HFF-Myc (cell line): ENCODE measurements at regions not wholly inside any gene's neighbourhood (a gene's known extent, or its start where the extent isn't known, plus 50 kb on each side); places are given as distances from the start of the nearest gene placed in this dataset.
A peak's percentile ranks its signal among the peaks of the same experiment; 100 is the strongest.

Experiments
- DNase-seq: peaks from one replicate; pipeline ENCODE4 v3.0.0-alpha.2; 2011; ENCODE audit warnings: low read depth; ENCODE audit errors: extremely low read depth
- H3K4me3 ChIP-seq: replicated peaks from 2 replicates; pipeline ENCODE4 v1.5.1; 2011; ENCODE audit warnings: low read depth, mild to moderate bottlenecking, control low read depth, low read length
- TF ChIP-seq, protein P1 (sequence below): IDR thresholded peaks from 2 replicates; pipeline ENCODE4 v1.5.1; 2012; ENCODE audit warnings: mild to moderate bottlenecking, low read depth, low read length, control low read depth; ENCODE audit errors: missing control alignments

DNA sequence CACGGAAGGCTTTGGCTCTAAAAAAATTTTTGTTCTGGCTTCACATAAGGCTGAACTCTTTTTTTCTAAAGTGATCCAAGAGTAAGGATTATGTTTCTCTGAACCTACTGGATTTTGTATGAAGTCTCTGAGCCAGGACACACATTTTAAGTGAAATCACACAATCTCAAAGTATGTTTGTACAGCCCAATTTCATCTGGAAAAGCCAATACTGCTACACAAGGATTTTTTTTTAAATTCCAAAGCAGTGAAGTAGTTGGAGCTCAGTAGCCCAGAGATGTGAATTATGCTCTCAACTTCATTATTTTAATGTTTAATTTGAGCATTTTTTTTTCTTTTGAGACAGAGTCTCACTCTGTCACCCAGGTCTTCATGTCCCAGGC lies 243.9 kb downstream of the FAM43A start:
- H3K4me3 ChIP-seq: no peak overlapping the region
- DNase-seq: no peak
- TF ChIP-seq, protein P1, sequence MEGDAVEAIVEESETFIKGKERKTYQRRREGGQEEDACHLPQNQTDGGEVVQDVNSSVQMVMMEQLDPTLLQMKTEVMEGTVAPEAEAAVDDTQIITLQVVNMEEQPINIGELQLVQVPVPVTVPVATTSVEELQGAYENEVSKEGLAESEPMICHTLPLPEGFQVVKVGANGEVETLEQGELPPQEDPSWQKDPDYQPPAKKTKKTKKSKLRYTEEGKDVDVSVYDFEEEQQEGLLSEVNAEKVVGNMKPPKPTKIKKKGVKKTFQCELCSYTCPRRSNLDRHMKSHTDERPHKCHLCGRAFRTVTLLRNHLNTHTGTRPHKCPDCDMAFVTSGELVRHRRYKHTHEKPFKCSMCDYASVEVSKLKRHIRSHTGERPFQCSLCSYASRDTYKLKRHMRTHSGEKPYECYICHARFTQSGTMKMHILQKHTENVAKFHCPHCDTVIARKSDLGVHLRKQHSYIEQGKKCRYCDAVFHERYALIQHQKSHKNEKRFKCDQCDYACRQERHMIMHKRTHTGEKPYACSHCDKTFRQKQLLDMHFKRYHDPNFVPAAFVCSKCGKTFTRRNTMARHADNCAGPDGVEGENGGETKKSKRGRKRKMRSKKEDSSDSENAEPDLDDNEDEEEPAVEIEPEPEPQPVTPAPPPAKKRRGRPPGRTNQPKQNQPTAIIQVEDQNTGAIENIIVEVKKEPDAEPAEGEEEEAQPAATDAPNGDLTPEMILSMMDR: no peak

DNA sequence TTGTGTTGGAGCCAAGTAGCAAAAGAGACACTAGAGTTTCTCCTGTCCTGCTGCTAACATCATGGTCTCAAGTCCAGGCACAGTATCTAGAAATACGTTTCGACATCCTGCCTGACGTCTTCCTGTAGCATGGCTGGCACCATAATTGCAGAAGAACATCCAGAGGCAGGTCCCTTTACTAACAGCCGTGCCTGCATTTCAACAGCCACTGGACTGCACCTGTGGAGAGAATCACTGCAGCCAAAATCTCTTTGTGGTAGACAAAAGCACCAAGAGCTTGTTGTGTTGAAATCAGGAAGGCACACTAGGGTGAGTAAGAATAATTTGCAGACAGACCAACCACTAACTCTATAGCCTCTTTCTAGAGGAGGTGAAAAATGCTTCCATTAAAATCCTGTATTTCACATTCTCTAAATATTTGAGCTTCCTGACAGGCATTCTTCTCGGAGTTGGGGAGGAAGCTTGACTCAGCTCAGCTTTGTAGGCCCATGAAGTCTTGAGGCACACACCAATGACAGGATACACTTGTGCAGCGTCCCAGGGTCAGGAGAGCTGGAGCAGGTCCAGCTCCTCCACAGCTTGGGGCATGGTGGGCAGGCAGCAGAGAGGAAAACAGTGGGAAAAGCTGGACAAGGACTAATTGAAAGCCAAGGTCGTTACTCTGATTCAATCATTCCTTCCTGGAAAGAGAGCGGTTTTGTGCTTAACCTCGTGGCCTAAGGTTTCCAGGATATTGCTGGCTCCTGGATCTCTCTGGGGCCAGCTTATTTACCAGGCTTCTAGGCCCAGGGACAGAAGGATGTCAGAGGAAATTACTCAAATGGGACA lies 244.9 kb downstream of the FAM43A start:
- no peak overlapping the region for H3K4me3 ChIP-seq
- TF ChIP-seq, protein P1: no peak
- DNase-seq: peak; percentile 16

DNA sequence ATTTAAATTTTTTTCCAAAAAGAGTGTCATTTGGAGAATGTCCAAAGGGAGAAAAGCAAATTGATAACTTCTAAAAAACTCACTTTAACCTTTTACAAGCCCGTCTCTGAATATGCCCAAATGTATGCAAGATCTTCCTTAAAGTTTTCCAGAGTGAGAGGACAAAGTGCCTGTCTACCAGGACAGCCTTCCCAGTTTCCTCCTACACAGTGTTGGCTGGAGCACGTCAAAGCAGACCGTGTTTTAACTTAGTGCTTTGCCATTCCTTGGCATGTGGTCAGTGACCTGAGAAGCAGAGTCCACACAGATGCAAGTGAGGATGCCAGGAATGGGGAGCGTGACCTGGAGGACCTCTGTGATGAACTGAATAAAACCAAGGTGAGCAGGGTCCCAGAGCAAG lies 245.7 kb downstream of the FAM43A start:
- H3K4me3 ChIP-seq: no peak overlapping the region
- no peak for DNase-seq
- TF ChIP-seq, protein P1: no peak

DNA sequence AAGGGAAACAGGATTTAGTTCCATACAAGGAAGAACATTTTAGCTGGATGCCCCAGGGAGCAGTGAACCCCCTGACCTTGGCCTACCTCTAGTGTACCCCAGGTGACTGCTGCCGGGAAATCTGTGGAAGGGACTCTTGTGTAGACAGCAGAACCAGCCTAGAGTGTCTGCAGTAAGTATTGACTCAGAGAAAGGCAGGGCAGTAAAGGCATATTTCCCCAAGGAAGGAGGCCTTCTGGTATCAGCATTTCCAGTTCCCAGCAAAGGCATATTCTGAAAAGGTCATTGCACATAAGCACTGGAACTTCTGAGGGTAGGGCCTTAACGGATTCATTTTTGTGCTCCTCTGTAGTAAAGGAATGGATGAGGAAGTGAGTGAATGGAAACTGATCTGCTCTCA lies 246.2 kb downstream of the FAM43A start:
- no peak for DNase-seq
- TF ChIP-seq, protein P1: no peak
- no peak overlapping the region for H3K4me3 ChIP-seq

DNA sequence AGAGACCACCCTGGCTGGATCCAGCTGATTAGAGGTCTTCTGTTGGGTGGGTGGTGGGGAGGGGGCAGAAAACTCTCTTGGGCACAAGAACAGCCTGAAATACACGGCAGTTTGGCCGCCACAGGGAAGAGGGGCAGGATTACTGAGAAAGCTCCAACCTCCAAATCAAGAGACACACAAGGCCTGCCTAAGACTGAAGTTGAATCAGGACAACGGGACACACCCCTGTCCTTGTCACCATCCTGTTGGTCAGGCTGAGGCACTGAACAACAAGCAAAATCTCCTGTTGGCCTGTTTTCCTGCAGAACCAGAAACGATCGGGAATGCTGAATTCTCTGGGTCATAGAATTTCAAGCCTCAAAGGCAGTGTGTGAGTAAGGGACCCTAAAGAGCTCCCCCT lies 247.8 kb downstream of the FAM43A start:
- no peak for DNase-seq
- H3K4me3 ChIP-seq: no peak overlapping the region
- TF ChIP-seq, protein P1: no peak

DNA sequence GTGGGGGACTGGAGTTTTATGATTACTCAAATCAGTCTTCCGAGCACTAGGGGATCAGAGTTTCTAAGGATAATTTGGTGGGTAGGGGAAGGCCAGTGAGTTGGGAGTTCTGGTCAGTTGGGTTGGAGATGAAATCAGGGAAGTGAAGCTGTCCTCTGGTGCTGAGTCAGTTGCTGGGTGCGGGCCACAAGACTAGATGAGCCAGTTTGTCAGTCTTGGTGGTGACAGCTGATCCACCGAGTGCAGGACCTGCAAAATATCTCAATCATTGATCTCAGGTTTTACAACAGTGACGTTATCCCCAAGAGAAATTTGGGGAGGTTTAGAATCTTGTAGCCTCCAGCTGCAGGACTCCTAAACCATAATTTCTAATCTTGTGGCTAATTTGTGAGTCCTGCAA lies 249.4 kb downstream of the FAM43A start:
- H3K4me3 ChIP-seq: no peak overlapping the region
- TF ChIP-seq, protein P1: no peak
- no peak for DNase-seq
